Panc1 (cell line): ENCODE measurements at regions not wholly inside any gene's neighbourhood (a gene's known extent, or its start where the extent isn't known, plus 50 kb on each side); places are given as distances from the start of the nearest gene placed in this dataset.

ENCODE experiments used
- ATAC-seq: fragments of 200-7000 bp; cut with Tn5 transposase; 2 replicates; pipeline ENCODE4 v1.9.1; 2020; ENCODE audit warnings: mild to moderate bottlenecking, moderate library complexity
- BruUV-seq: library from RNA; stranded (reverse); fragments of 400-500 nt; replicated peaks from 2 replicates; lab custom pipeline; 2021; lab: Mats Ljungman, UMichigan
- CTCF ChIA-PET: fragments of 300-600 bp; sonication (Branson Sonifier 250); formaldehyde crosslinking; loops from one replicate; lab custom pipeline; 2022; ENCODE audit warnings: antibody characterized with exemption; lab: Charles Lee
- POLR2A ChIA-PET: fragments of 300-600 bp; sonication (Branson Sonifier 250); formaldehyde crosslinking; loops from one replicate; lab custom pipeline; 2022; ENCODE audit warnings: antibody characterized with exemption; lab: Charles Lee
- DNase-seq: peaks from one replicate; pipeline ENCODE4 v3.0.0-alpha.2; 2010; ENCODE audit warnings: low read depth, low spot score
- H3K27ac ChIP-seq: 2 replicates; pipeline ENCODE4 v1.5.1; 2011; ENCODE audit warnings: mild to moderate bottlenecking, low read length, inconsistent platforms
- H3K27me3 ChIP-seq: fragments of 200-500 bp; sonication (Bioruptor generic); 2 replicates; pipeline ENCODE4 v1.6.0; 2014; ENCODE audit warnings: low read length, inconsistent platforms; ENCODE audit not compliant: control insufficient read depth, insufficient read depth
- H3K36me3 ChIP-seq: fragments of 200-500 bp; sonication (Bioruptor generic); 2 replicates; pipeline ENCODE4 v1.5.1; 2014; ENCODE audit warnings: inconsistent platforms, mild to moderate bottlenecking, low read length, moderate library complexity; ENCODE audit not compliant: control insufficient read depth, insufficient read depth
- H3K4me1 ChIP-seq: 2 replicates; pipeline ENCODE4 v1.5.1; 2011; ENCODE audit warnings: inconsistent platforms, mild to moderate bottlenecking, low read length, moderate library complexity; ENCODE audit not compliant: control insufficient read depth, insufficient read depth
- H3K4me3 ChIP-seq, 2 experiments: 2 replicates each; pipeline ENCODE4 v1.5.1; 2011 to 2012; ENCODE audit warnings: low read depth in 2 of 2, low read length in 2 of 2, mild to moderate bottlenecking in 2 of 2, inconsistent platforms in 1 of 2, moderate library complexity in 1 of 2
- H3K9me3 ChIP-seq: fragments of 200-500 bp; sonication (Bioruptor generic); 2 replicates; pipeline ENCODE4 v1.5.1; 2014; ENCODE audit warnings: low read depth, mild to moderate bottlenecking, inconsistent platforms, low read length, moderate library complexity; ENCODE audit not compliant: control insufficient read depth, insufficient read depth
- CTCF ChIP-seq: fragments of 450-650 bp; IDR thresholded peaks from 2 replicates; pipeline ENCODE4 v1.5.1; 2017; ENCODE audit warnings: mild to moderate bottlenecking
- POLR2AphosphoS5 ChIP-seq: IDR thresholded peaks from 2 replicates; pipeline ENCODE4 v1.6.1; 2012; ENCODE audit warnings: mild to moderate bottlenecking, low read depth, low read length, moderate library complexity
- SIN3A ChIP-seq: IDR thresholded peaks from 2 replicates; pipeline ENCODE4 v1.6.1; 2012; ENCODE audit warnings: low read depth, mild to moderate bottlenecking, low read length, moderate library complexity, borderline replicate concordance; ENCODE audit not compliant: insufficient read depth
- TCF7L2 ChIP-seq: IDR thresholded peaks from 2 replicates; pipeline ENCODE4 v1.6.1; 2011; ENCODE audit warnings: mild to moderate bottlenecking, low read depth, low read length, inconsistent platforms
- in situ Hi-C: cut with HindIII; loops from 2 replicates; pipeline ENCODE4 v1.10.0; 2016; ENCODE audit warnings: low sequenced_read_pairs, low pct_unique_long_range_greater_than_20kb
- intact Hi-C: fragments of 100-400 bp; cut with micrococcal nuclease; formaldehyde crosslinking; loops from one replicate; pipeline ENCODE4 v1.10.0; 2022; ENCODE audit not compliant: unreplicated experiment
- TF ChIP-seq, protein P1 (sequence below), 2 experiments: IDR thresholded peaks; 2 replicates each; pipeline ENCODE4 v1.6.1; 2011 to 2012; ENCODE audit warnings: low read depth in 2 of 2, control low read depth in 1 of 2, low read length in 1 of 2, mild to moderate bottlenecking in 1 of 2, moderate library complexity in 1 of 2; ENCODE audit not compliant: insufficient read depth in 1 of 2

- Histone ChIP-seq H3K4me3 (no peak overlapping the region), H3K27ac (no peak overlapping the region), H3K27me3 (peaks cover 3% of the 10 kb centered on the region), H3K4me1 (no peaks in the 10 kb centered on the region), H3K9me3 (no peaks in the 10 kb centered on the region), H3K36me3 (no peaks in the 10 kb centered on the region)
- POLR2A ChIA-PET, result no interaction called here
- TF ChIP-seq SIN3A (no peak), CTCF (no peak), POLR2AphosphoS5 (no peak), TCF7L2 (no peak)
- TF ChIP-seq, protein P1, sequence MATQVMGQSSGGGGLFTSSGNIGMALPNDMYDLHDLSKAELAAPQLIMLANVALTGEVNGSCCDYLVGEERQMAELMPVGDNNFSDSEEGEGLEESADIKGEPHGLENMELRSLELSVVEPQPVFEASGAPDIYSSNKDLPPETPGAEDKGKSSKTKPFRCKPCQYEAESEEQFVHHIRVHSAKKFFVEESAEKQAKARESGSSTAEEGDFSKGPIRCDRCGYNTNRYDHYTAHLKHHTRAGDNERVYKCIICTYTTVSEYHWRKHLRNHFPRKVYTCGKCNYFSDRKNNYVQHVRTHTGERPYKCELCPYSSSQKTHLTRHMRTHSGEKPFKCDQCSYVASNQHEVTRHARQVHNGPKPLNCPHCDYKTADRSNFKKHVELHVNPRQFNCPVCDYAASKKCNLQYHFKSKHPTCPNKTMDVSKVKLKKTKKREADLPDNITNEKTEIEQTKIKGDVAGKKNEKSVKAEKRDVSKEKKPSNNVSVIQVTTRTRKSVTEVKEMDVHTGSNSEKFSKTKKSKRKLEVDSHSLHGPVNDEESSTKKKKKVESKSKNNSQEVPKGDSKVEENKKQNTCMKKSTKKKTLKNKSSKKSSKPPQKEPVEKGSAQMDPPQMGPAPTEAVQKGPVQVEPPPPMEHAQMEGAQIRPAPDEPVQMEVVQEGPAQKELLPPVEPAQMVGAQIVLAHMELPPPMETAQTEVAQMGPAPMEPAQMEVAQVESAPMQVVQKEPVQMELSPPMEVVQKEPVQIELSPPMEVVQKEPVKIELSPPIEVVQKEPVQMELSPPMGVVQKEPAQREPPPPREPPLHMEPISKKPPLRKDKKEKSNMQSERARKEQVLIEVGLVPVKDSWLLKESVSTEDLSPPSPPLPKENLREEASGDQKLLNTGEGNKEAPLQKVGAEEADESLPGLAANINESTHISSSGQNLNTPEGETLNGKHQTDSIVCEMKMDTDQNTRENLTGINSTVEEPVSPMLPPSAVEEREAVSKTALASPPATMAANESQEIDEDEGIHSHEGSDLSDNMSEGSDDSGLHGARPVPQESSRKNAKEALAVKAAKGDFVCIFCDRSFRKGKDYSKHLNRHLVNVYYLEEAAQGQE (IDR thresholded peaks at IDR 0.05; ENCODE audit: insufficient read depth in 1 of 2, low read depth in 2 of 2, low read length in 1 of 2), result no peak
- no TSS peak for BruUV-seq
- in situ Hi-C loops, result no loop called here
- no peak for DNase-seq
- CTCF ChIA-PET, result no interaction called here
- intact Hi-C loops, result no loop called here
- no peak for ATAC-seq
These were observed 405.0 kb upstream of the IL12A start for GRCh38 chr3:159583662-159584061.

DNA sequence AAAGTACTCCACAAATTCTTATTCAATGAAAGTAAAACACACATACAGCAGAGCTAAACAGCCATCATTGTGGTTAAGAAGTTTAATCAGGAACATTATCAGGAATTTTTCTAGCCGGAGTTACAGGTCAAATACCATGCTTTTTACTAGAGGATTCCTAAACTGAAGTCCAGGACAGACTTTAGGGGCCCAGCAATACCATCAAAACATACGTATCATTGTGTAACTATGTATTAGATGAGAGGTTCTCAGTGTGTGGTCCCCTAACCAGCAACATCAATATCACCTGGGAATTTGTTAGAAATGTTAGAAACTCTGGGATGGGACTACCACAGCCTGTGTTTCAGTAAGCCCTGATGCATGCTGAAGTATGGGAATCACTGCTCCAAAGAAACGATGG is 404.2 kb upstream of the IL12A start:
- ChIA-PET CTCF (no interaction called here), POLR2A (no interaction called here)
- BruUV-seq, result no TSS peak
- ATAC-seq (no peak), DNase-seq (no peak)
- no peak overlapping the region for H3K27ac ChIP-seq
- H3K36me3 ChIP-seq, result no peaks in the 10 kb centered on the region
- no peaks in the 10 kb centered on the region for H3K4me1 ChIP-seq
- in situ Hi-C loops (no loop called here), intact Hi-C loops (no loop called here)
- TF ChIP-seq CTCF (no peak), POLR2AphosphoS5 (no peak), TCF7L2 (no peak), SIN3A (no peak)
- TF ChIP-seq, protein P1 (IDR thresholded peaks at IDR 0.05; ENCODE audit: insufficient read depth in 1 of 2, low read depth in 2 of 2, low read length in 1 of 2), result no peak
- H3K27me3 ChIP-seq, result peaks cover 2% of the 10 kb centered on the region
- no peak overlapping the region for H3K4me3 ChIP-seq
- H3K9me3 ChIP-seq, result no peaks in the 10 kb centered on the region
